HCT116 (cell line): ENCODE measurements at regions not wholly inside any gene's neighbourhood (a gene's known extent, or its start where the extent isn't known, plus 50 kb on each side); places are given as distances from the start of the nearest gene placed in this dataset.

Experiments
- ATAC-seq: fragments of 200-7000 bp; cut with Tn5 transposase; 2 replicates; pipeline ENCODE4 v1.9.1; 2020; ENCODE audit warnings: mild to moderate bottlenecking, moderate library complexity
- BruUV-seq: library from RNA; stranded (reverse); fragments of 400-500 nt; replicated peaks from 2 replicates; lab custom pipeline; 2021; lab: Mats Ljungman, UMichigan
- CTCF ChIA-PET: fragments of 300-600 bp; sonication (Branson Sonifier 250); formaldehyde crosslinking; loops from one replicate; lab custom pipeline; 2021; ENCODE audit warnings: antibody characterized with exemption; lab: Charles Lee
- POLR2A ChIA-PET: fragments of 300-600, 350-600 bp; sonication (Branson Sonifier 250); formaldehyde crosslinking; loops from one replicate; lab custom pipeline; 2021; ENCODE audit warnings: antibody characterized with exemption; lab: Charles Lee
- RAD21 ChIA-PET, 2 experiments: fragments of 300-600 bp; sonication (Branson Sonifier 250); formaldehyde crosslinking; loops; one replicate each; lab custom pipeline; 2023; ENCODE audit warnings: low total read pairs in 2 of 2; ENCODE audit not compliant: uncharacterized antibody in 2 of 2, unreplicated experiment in 2 of 2, low non-redundant PET in 1 of 2; lab: Charles Lee
- DNase-seq: peaks from one replicate; pipeline ENCODE4 v3.0.0-alpha.2; 2010; ENCODE audit warnings: low read depth, low spot score
- H2AFZ ChIP-seq: fragments of 200-600 bp; shearing (Covaris generic), sonication (generic); 2 replicates; pipeline ENCODE4 v1.6.1; 2017; ENCODE audit warnings: low read depth, mixed run types, mixed read lengths, antibody characterized with exemption, low read length; ENCODE audit not compliant: poor library complexity, severe bottlenecking
- H3K27ac ChIP-seq: 2 replicates; pipeline ENCODE4 v1.5.1; 2012; ENCODE audit warnings: low read depth, low read length
- H3K27me3 ChIP-seq: fragments of 200-600 bp; sonication (generic); 2 replicates; pipeline ENCODE4 v1.6.1; 2016; ENCODE audit warnings: mixed run types, low read length, mixed read lengths; ENCODE audit not compliant: insufficient read depth
- H3K36me3 ChIP-seq, 2 experiments: fragments of 200-500 bp in 1 of 2; fragments of 200-600 bp in 1 of 2; sonication (Bioruptor generic) in 1 of 2; sonication (generic) in 1 of 2; 2 replicates each; pipeline versions ENCODE4 v1.5.1 to v1.6.1; 2014 to 2016; ENCODE audit warnings: low read length in 2 of 2, inconsistent platforms in 1 of 2, mixed read lengths in 1 of 2, mixed run types in 1 of 2; ENCODE audit not compliant: insufficient read depth in 2 of 2, control insufficient read depth in 1 of 2
- H3K4me1 ChIP-seq, 2 experiments: fragments of 200-600 bp in 1 of 2; sonication (generic) in 1 of 2; 2 replicates each; pipeline versions ENCODE4 v1.5.1 to v1.6.1; 2012 to 2017; ENCODE audit warnings: low read length in 2 of 2, inconsistent platforms in 1 of 2, mild to moderate bottlenecking in 1 of 2, mixed read lengths in 1 of 2, mixed run types in 1 of 2, moderate library complexity in 1 of 2; ENCODE audit not compliant: insufficient read depth in 2 of 2, control insufficient read depth in 1 of 2
- H3K4me2 ChIP-seq: fragments of 200-600 bp; sonication (generic); 2 replicates; pipeline ENCODE4 v1.6.1; 2017; ENCODE audit warnings: mixed run types, low read length, mixed read lengths
- H3K4me3 ChIP-seq, 2 experiments: fragments of 200-600 bp in 1 of 2; sonication (generic) in 1 of 2; replicated peaks in 1 of 2; 2 replicates each; pipeline ENCODE4 v1.5.1; 2011 to 2016; ENCODE audit warnings: low read length in 2 of 2, control low read depth in 1 of 2, low read depth in 1 of 2, mild to moderate bottlenecking in 1 of 2, mixed read lengths in 1 of 2, mixed run types in 1 of 2
- H3K79me2 ChIP-seq: fragments of 200-600 bp; sonication (generic); 2 replicates; pipeline ENCODE4 v1.6.1; 2017; ENCODE audit warnings: mild to moderate bottlenecking, mixed run types, low read length, moderate library complexity, mixed read lengths; ENCODE audit not compliant: insufficient read depth
- H3K9ac ChIP-seq: fragments of 200-600 bp; sonication (generic); 2 replicates; pipeline ENCODE4 v1.6.1; 2016; ENCODE audit warnings: low read length, mixed read lengths
- H3K9me2 ChIP-seq: fragments of 200-600 bp; sonication (generic), shearing (Covaris generic); 2 replicates; pipeline ENCODE4 v1.6.1; 2017; ENCODE audit warnings: mixed run types, mild to moderate bottlenecking, moderate library complexity; ENCODE audit not compliant: insufficient read depth
- H3K9me3 ChIP-seq, 2 experiments: fragments of 200-500 bp in 1 of 2; fragments of 200-600 bp in 1 of 2; sonication (Bioruptor generic) in 1 of 2; sonication (generic) in 1 of 2; 2 replicates each; pipeline ENCODE4 v1.6.1; 2014 to 2017; ENCODE audit warnings: low read length in 2 of 2, mixed read lengths in 2 of 2, inconsistent platforms in 1 of 2, low read depth in 1 of 2, mild to moderate bottlenecking in 1 of 2, mixed run types in 1 of 2, moderate library complexity in 1 of 2; ENCODE audit not compliant: control insufficient read depth in 1 of 2, insufficient read depth in 1 of 2
- H4K20me1 ChIP-seq: fragments of 200-600 bp; sonication (generic), shearing (Covaris generic); 2 replicates; pipeline ENCODE4 v1.6.1; 2017; ENCODE audit warnings: mixed run types, mild to moderate bottlenecking, moderate library complexity; ENCODE audit not compliant: insufficient read depth
- CEBPB ChIP-seq: IDR thresholded peaks from 2 replicates; pipeline ENCODE4 v1.6.1; 2012; ENCODE audit warnings: low read depth
- CTCF ChIP-seq, 3 experiments: fragments of 200-600 bp in 1 of 3; sonication (generic) in 1 of 3; IDR thresholded peaks in 2 of 3; conservative IDR thresholded peaks in 1 of 3; 2 replicates each; pipeline ENCODE4 v1.5.1; 2012 to 2017; ENCODE audit warnings: low read depth in 2 of 3, low read length in 2 of 3, antibody characterized with exemption in 1 of 3, borderline replicate concordance in 1 of 3, control low read depth in 1 of 3, mild to moderate bottlenecking in 1 of 3, mixed read lengths in 1 of 3, mixed run types in 1 of 3, moderate library complexity in 1 of 3; ENCODE audit not compliant: insufficient read depth in 1 of 3
- EGR1 ChIP-seq: IDR thresholded peaks from 2 replicates; pipeline ENCODE4 v1.6.1; 2012; ENCODE audit warnings: low read depth
- ELF1 ChIP-seq: IDR thresholded peaks from 2 replicates; pipeline ENCODE4 v1.6.1; 2012; ENCODE audit warnings: low read depth, borderline replicate concordance
- EZH2 ChIP-seq: fragments of 200-600 bp; sonication (generic); IDR thresholded peaks from 2 replicates; pipeline ENCODE4 v1.6.1; 2017; ENCODE audit warnings: antibody characterized with exemption, mixed run types
- JUND ChIP-seq: IDR thresholded peaks from 2 replicates; pipeline ENCODE4 v1.6.1; 2012
- POLR2A ChIP-seq: IDR thresholded peaks from 2 replicates; pipeline ENCODE4 v1.7.0; 2011; ENCODE audit warnings: borderline replicate concordance; ENCODE audit not compliant: insufficient read depth, insufficient read length; ENCODE audit errors: extremely low read depth
- POLR2AphosphoS5 ChIP-seq: IDR thresholded peaks from 2 replicates; pipeline ENCODE4 v1.6.1; 2011; ENCODE audit warnings: mild to moderate bottlenecking, low read depth, low read length, moderate library complexity
- RAD21 ChIP-seq: IDR thresholded peaks from 2 replicates; pipeline ENCODE4 v1.6.1; 2012; ENCODE audit warnings: low read depth, mild to moderate bottlenecking
- SIN3A ChIP-seq: IDR thresholded peaks from 2 replicates; pipeline ENCODE4 v1.6.1; 2012; ENCODE audit warnings: low read depth
- YY1 ChIP-seq: IDR thresholded peaks from 2 replicates; pipeline ENCODE4 v1.6.1; 2011; ENCODE audit warnings: low read length, low read depth, moderate library complexity, mild to moderate bottlenecking; ENCODE audit not compliant: insufficient replicate concordance; ENCODE audit errors: extremely low read depth
- ZFX ChIP-seq: fragments of 450-650 bp; IDR thresholded peaks from 2 replicates; pipeline ENCODE4 v1.6.1; 2017
- intact Hi-C: fragments of 100-400 bp; cut with micrococcal nuclease; formaldehyde crosslinking; loops from 2 replicates; pipeline ENCODE4 v1.10.0; 2022

GRCh38 chr5:119726544-119726943 is 97.2 kb downstream of the FAM170A start:
- CTCF ChIA-PET = no interaction called here
- H2AFZ ChIP-seq = no peak overlapping the region
- no peaks in the 10 kb centered on the region for H3K9me2 ChIP-seq
- ATAC-seq = no peak
- no peak overlapping the region for H3K9ac ChIP-seq
- no peaks in the 10 kb centered on the region; a peak in 1 of 4 replicates for H3K9me3 ChIP-seq
- no peak overlapping the region for H3K4me3 ChIP-seq
- intact Hi-C loops = no loop called here
- 0 out of 2 replicates have a peak, but pooled peaks cover 3% of the 10 kb centered on the region for H3K27me3 ChIP-seq
- BruUV-seq = no TSS peak
- TF ChIP-seq RAD21 = no peak
- no peak for TF ChIP-seq EZH2
- no peak for TF ChIP-seq POLR2AphosphoS5
- TF ChIP-seq ZFX = no peak
- no peak for TF ChIP-seq ELF1
- TF ChIP-seq EGR1 = no peak
- no peak for TF ChIP-seq POLR2A
- TF ChIP-seq JUND = no peak
- TF ChIP-seq CEBPB = no peak
- RAD21 ChIA-PET = no interaction called here
- H3K79me2 ChIP-seq = no peaks in the 10 kb centered on the region
- no peaks in the 10 kb centered on the region for H4K20me1 ChIP-seq
- POLR2A ChIA-PET = no interaction called here
- H3K27ac ChIP-seq = no peak overlapping the region
- no peaks in the 10 kb centered on the region for H3K4me1 ChIP-seq
- DNase-seq = no peak
- no peaks in the 10 kb centered on the region for H3K36me3 ChIP-seq
- no peak overlapping the region for H3K4me2 ChIP-seq

- Histone ChIP-seq H3K27me3 (no peaks in the 10 kb centered on the region), H3K36me3 (no peaks in the 10 kb centered on the region), H3K9me2 (no peaks in the 10 kb centered on the region)
- POLR2A ChIA-PET = no interaction called here
- TF ChIP-seq POLR2AphosphoS5 = no peak
- TF ChIP-seq POLR2A = no peak
- TF ChIP-seq YY1 = no peak
- TF ChIP-seq ZFX = no peak
- TF ChIP-seq CTCF (IDR thresholded peaks at IDR 0.05 in 2 of 3, conservative IDR thresholded peaks at IDR 0.05 in 1 of 3; ENCODE audit: borderline replicate concordance in 1 of 3, insufficient read depth in 1 of 3, low read depth in 2 of 3, low read length in 2 of 3) = no peak
- no peak for TF ChIP-seq SIN3A
- TF ChIP-seq, all 23 proteins: peak for 0
- H2AFZ ChIP-seq = no peak overlapping the region
- H3K9me3 ChIP-seq = no peaks in the 10 kb centered on the region
- intact Hi-C loops = loop anchor here (5.0 kb wide), 1 partner anchor 753 kb away; the partner anchor contains the start of gene DTWD2
- no peak for DNase-seq
- ChIA-PET CTCF (no interaction called here), RAD21 (no interaction called here)
- no peak overlapping the region for H3K27ac ChIP-seq
- no peak overlapping the region for H3K9ac ChIP-seq
- no peak overlapping the region for H3K4me2 ChIP-seq
- BruUV-seq = no TSS peak
- no peaks in the 10 kb centered on the region for H4K20me1 ChIP-seq
- no peak overlapping the region for H3K4me3 ChIP-seq
- H3K4me1 ChIP-seq = no peaks in the 10 kb centered on the region
- H3K79me2 ChIP-seq = no peaks in the 10 kb centered on the region
- ATAC-seq = no peak
These were observed 110.9 kb downstream of the FAM170A start for GRCh38 chr5:119740225-119740624.
